CD4-positive, alpha-beta T cell treated with Interleukin-17A for 1 hour (primary cell): ENCODE measurements at regions not wholly inside any gene's neighbourhood (a gene's known extent, or its start where the extent isn't known, plus 50 kb on each side); places are given as distances from the start of the nearest gene placed in this dataset.

Experiments used
- DNase-seq: peaks from one replicate; pipeline ENCODE4 v3.0.0-alpha.2; 2020

DNA sequence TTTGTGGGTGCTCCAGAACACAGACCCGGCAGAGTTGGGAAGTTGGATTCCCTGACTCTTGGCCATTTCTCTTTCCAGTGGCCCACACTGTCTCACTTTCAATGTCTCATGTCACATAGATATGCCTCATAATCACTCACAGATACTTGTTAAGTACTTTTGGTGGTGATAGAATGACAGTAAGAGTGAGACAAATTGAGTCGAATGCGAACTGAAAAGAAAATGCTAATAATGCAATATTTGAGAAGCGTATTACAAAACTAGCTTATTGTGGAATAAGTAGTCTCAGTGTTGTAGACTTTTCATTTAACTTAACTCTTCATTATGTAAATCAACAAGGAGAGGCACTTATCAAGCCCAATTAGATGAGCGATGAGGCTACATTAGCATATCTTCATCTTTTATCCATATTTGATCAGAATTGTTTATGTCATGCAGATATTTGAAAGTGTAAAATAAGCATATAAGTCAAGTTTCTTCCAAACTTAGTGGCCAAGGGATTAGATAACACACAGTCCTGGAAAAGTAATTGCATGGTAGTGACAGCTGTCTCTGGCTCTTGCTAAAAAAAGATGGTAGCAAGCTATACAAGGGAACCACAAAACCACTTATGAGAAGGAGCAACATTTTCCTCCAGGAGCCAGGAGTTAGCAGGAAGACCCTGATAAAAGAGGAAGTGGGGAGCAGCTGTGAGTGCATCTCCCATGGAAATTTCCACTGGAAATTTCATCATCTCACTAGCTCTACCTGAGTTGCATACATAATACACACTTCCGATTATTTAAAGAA is 243.6 kb downstream of the ARRDC4 start:
- no peak for DNase-seq

DNA sequence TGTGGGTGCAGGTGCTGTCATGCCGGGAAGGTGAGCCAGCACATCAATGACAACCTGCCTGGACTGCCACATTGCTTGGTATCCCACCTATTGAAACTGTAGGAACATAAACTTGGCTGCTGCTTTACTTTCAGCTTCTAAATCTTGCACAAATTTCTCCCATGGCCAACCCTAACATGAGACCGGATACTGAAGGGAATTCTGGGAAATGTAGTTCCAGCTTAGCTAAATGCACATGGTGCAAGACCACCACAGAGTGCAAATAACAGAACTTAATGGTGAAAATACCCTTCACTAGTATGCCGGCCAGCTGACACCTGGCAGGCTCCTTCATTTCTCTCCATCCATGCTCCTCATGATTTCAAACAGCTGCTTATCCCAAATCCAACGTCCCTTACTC is 247.4 kb downstream of the ARRDC4 start:
- no peak for DNase-seq

DNA sequence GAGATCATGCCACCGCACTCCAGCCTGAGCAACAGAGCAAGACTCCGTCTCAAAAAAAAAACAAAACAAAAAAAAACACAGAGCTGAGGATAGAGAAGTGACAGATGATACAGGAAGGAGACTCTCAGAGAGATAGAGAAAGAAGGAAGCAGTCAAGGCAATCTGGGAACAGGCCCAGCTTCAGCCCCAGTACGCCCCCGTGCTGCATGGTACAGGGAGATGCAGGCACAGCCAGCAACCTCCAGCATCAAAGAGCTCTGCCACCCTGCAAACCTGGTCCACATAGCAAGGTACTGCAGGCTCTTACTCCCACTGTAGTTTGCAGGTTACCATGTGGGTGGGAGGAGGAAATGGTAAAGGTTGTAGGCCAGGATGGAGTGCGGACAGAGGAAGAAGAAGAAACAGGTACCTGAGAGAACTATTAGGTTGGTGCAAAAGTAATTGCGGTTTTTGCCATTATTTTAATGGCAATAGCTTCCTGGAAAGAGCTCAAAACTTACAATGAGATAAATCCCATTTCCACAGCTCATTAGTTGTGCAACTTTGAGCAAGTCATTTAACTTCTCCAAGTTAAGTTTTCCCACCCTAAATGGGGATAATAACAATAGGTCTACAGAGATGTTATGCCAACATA is 253.0 kb downstream of the ARRDC4 start:
- DNase-seq: no peak

- DNase-seq: no peak
These were observed 255.7 kb downstream of the ARRDC4 start for GRCh38 chr15:98216166-98216565.

DNA sequence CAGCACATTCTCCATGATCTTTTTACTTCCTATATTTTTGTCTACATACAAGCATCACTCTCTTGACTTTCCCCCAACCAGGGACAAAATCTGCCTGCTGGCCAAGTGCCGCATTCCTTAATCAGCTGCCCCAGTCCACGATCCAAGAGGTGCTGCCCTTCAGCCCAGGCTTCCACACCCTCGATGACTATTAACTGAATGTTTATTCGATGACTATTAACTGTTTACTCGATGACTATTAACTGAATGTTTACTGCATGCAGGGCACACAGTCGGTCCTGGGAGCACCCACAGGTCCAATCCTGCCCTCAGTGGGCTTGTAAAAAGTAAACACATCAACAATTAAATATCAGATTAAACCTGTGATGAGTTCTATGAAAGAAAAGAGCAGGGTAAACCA is 256.9 kb downstream of the ARRDC4 start:
- no peak for DNase-seq

DNA sequence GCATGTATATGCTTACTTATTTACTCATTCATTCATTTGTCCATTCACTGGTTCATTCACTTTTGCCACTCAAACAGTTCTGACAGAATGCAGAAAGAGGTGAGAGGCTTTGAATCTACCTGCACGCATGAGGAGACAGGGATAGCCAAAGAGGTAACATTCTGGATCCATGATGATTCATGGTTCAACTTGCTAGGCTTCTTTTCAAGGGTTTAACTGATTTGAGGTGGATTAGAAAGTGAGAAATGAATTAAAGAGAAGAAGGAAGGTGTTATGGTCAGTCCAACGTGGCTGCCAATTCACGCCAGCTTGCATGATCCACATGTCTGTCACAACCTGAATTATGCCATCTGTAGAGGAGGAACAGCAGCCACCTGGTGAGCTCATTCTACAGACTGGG is 260.6 kb downstream of the ARRDC4 start:
- no peak for DNase-seq

DNA sequence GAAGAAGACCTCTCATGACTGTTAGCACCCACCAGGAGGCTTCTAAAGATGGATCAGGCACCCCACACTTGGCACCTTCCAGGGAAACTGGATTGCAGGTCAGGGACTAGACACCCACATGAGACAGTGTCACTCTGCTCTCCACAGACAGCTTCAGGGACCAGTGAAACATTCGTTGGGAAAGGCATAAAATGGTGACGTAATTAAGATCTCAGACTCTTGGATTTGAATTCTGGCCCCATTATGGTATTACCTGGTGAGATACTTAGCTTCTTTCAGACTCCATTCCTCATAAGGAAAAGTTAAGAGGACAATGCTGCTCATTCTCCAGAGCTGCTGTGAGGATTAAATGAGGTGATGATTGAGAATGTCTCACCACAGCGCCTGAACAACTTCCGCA is 261.1 kb downstream of the ARRDC4 start:
- no peak for DNase-seq

DNA sequence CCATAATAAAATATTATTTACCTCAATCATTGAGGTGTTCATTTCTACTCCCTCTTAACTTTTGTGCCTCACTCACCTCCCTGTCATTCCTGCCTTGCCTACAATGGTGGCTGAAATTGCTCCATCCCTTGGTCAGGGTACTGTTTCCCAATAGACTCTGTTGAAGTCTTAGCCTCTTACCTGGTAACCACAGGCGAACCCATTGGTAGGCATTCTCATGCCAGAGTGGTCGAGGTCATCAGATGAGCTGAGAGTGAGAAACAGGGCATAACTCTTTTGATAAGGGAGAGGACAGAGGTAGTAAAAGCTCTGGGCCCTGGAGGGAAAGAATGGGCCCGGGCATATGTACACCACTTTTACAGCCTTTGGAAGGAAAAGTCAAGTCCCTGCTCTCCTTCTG is 265.6 kb downstream of the ARRDC4 start:
- no peak for DNase-seq

GRCh38 chr15:98226578-98226977 is 266.1 kb downstream of the ARRDC4 start:
- DNase-seq: no peak

DNA sequence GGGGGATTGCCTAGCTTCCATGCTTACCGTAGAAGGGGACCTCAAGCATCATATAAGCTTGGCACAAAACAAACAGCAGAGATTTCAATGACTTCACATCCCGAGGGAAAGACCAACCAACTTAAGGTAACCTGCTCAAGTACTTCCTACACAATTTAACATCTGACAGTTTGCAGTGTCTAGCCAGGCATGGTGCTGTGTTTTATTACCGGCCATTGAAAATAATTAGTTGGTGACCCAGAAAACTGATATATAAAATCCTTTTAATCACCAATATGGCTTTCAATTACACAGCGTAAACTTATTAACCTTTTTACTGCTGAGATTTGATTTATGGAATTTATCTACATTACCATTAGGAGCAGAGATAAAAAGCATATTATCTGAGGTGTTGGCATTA is 268.3 kb downstream of the ARRDC4 start:
- no peak for DNase-seq

DNA sequence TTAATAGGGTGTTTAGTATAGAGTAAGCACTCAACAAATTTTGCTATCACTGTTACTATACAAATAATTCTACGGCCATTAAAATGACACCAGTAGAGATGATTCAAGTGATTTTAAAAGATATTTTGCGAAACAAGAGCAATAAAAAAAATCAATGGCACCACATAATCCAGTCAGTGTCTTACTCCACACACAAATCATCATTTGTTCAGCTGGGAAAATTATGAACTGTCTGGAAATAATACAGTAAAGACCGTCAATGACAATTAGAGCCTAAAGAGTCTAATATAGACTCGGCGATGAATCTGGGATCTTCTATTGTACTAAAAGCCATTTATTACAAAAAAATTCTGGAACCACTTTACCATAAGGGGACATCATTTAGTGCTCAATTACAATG is 270.5 kb downstream of the ARRDC4 start:
- DNase-seq: no peak

DNA sequence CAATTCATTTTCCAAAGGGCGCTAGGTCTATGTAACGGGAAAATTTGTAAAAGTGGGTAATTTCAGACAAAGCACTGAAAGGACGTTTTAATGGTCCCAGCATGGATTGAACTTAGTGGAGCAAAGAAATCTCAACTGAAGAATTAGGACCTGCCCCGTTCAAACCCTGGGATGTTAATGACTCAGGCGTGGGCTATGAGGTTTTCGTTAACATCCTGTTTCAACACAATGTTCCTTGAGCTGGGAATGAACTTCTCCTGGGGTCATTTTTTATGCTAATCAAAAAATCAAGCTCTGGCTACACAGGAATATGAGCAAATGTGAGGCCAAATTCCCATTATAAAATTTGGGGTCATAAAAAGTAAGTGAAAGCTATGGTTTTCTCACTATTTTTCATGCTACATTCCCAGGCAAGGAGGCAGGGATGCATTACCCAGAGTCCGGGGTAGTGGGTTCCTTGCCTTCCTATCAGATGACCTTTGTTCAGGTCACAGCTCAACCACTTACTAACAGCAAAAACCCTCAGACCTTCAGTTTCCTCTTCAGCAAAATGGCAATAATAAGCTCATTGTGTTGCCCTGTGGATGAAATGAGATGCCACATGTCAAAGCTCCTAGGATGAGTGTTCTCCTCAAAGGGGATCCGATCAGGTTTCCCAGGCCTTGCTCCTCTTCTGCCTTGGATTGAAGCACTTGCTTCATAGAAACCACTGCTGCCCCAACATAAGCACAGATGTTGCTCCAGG is 271.4 kb downstream of the ARRDC4 start:
- no peak for DNase-seq

DNA sequence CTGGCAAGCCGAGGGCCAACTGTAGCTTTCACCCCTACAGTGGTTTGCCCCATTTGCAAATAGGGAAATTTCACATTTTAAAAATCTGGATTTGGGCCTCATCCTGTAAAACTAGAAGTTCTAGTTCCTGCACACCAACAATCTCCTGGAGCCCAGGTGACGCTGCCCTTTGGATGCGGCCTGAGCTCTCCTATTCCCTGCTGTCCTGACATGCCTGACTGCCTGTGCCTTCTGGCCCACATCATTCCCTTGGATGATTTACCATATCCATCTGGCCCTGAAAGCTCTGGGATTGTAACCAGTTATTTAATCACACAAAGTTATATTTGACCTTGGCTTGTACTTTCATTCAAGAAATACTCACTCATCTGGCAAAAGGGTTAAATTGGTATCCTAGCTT is 272.3 kb downstream of the ARRDC4 start:
- DNase-seq: no peak

GRCh38 chr15:98233873-98234272 is 273.4 kb downstream of the ARRDC4 start:
- no peak for DNase-seq

DNA sequence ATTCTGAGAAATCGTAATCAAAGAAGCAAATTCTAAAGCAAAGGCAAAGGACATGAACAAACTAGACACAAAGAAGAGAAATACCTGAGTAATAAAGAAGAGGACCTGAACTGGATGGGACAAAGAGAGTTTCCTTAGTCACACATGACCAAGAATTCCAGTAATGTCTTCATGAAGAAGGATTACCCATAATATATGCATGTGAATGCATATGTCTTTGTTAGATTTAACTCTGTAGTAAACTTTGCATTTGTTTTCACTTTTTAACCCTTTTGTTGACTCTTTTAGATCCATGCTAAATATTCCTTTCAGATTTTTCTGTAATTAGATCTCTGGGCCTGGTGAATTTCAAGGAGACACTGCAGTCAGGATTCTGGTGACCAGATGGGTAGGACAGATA is 279.8 kb downstream of the ARRDC4 start:
- DNase-seq: no peak

DNA sequence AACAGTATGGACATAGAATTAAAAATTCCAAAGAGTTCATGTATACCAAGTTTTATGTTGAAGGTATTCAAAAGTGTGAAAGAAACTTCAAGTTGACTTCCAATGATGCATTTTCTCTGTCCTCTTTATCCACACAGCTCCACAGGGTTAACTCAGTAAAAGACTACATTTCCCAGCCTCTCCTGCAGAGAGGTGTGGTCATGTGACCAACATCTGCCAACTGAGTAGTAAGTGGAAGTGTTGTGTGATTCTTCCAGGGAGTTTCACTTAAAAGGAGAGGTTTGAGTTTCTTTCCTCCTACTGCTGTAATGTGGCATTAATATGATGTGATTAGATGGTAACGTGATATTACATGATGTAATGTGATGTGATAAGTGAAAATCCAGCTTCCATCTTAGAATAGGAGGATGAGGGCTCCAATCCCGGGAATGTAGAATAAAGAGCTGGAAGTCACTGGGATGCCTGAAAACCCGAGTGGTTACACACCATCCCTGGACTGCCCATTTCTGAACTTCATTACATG is 280.6 kb downstream of the ARRDC4 start:
- no peak for DNase-seq

DNA sequence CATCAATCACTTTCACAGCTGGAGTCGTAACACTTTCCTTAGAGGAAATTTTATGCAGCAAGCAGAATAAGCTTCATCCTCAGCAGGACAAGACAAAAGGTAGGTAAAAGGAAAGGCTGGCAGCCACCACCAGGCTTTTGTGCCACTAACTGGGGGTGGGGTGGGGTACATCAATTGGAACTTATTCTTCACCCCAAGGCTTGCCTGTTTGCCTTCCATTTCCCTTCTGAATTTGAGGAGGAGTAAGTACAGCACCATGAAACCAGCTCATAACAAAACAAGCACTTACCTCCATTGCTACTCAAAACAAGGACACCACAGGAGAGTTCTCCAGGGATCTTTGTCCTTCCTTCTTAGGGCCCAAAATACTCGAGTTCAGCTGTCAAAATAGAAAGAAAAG is 296.8 kb downstream of the ARRDC4 start:
- no peak for DNase-seq

DNA sequence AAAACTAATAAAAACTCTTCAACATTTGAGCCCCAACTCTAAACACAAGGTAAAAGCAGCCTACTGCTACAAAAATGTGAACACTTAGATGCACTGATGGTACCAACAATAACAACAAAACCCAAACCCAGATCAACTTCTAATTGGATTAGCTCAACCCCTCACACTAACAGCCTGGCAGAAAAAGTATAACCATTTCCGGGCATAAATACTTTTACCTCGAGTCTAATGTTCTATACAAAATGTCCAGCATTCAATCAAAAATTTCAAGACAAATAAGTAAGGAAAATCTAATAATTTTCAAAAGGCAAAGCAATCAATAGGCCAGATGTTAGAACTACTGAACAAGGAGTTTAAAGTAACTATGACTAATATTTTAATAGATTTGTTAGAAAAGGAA is 303.3 kb downstream of the ARRDC4 start:
- DNase-seq: no peak

DNA sequence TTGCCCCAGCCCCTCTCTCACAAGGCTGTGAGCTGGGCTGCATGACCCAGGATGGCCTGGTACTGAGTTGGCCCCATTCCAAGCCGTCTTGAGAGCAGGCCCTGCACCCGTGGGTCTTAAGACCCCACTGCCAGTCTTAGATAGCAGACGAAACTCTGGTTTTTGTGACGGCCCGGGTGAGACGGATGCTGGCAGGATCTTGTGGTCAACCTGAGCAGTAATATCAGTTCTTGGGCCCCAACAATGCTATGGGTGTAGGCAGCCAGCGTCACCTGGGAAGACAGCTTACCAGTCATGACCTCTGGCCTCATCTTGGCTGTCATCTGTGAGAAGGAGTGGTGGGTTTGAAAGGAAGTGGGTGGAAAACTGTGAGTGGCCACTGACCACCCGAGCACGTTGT is 305.8 kb downstream of the ARRDC4 start:
- DNase-seq: no peak

DNA sequence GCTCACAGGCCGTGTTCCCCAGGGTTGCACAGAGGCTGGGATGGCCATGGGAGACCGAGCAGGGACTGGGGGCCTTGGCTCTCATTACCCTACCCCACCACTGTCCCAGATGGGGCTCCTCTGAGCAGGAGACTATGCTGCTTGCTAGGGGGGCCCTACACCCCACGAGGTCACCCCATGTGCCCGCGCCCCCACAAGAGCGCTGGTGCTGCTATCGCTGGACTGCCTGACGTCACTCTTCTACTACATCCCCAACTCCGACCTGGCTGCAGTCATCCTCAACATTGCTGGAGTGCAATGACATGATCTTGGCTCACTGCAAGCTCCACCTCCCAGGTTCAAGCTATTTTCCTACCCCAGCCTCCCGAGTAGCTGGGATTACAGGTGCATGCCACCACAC is 307.7 kb downstream of the ARRDC4 start:
- DNase-seq: no peak

GRCh38 chr15:98272625-98273024 is 312.1 kb downstream of the ARRDC4 start:
- DNase-seq: no peak

DNA sequence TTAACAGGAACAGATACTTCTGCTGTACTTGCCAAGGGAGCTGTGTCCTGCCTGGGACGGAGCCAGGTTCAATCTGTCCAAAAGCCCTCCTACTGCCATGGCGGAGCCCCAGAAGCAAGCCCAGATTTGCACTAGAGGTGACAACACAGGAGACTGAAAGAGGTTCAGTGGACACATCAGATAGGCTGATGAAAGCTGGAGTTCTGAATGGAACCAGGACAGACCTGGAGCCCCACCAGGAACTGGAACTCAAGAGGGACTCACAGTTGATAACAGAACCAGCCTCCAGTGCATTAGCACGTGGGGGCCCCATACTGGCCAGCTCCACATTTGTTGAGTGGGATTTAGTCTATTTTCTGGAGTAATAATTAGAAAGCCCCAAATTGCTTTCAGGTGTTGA is 315.5 kb downstream of the ARRDC4 start:
- no peak for DNase-seq

- no peak for DNase-seq
These were observed 317.1 kb downstream of the ARRDC4 start for GRCh38 chr15:98277602-98278001.
